ENCODE measurements at regions not wholly inside any gene's neighbourhood (a gene's known extent, or its start where the extent isn't known, plus 50 kb on each side); places are given as distances from the start of the nearest gene placed in this dataset.

GRCh38 chr1:182253319-182253860 is 138.2 kb downstream of the GLUL start:
- no peak for TF ChIP-seq CTCF (conservative IDR thresholded peaks at IDR 0.05 in 1 of 2, IDR thresholded peaks at IDR 0.05 in 1 of 2; ENCODE audit: low read depth in 1 of 2, low read length in 2 of 2)
- no peak for TF ChIP-seq EZH2 (IDR thresholded peaks at IDR 0.05; ENCODE audit: low read length, missing control alignments)
